GM19238 (cell line): ENCODE measurements at regions not wholly inside any gene's neighbourhood (a gene's known extent, or its start where the extent isn't known, plus 50 kb on each side); places are given as distances from the start of the nearest gene placed in this dataset.

Experiments used
- DNase-seq: peaks from one replicate; pipeline ENCODE4 v3.0.0; 2011; ENCODE audit warnings: low spot score; ENCODE audit not compliant: insufficient read length

DNA sequence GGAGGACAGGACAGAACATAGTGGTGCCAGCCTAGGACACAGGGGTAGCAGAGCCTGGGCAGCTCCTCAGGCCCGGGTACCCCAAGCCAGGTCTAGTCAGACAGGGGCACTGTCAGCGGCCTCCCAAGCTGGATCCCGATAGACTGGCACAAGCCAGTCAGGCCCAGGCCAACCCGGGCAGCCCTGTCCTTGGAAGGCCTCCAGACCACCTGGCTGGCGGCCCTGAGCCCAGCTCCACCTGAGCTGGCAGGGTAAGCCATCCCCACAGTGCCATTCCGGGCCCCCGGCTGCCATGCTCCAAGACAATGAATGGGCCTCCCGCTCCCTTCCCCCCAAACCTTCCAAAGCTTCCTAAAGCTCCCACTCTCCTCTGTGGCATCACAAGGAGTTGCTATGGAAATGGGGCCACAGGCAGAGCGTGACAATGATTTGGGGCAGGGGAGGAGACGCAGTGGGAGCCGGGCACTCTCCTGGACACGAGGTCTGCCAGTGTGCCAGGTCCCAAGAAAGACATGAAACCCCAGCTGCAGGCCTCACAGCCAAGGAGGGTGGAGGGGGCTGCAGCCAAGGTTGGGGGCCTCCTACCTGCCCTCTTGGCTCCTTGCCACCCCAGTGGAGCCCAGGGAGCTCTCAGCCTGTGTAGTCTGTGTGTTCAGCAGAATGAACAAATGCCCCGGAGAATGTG lies 165.6 kb upstream of the LINGO1 start:
- no peak for DNase-seq

DNA sequence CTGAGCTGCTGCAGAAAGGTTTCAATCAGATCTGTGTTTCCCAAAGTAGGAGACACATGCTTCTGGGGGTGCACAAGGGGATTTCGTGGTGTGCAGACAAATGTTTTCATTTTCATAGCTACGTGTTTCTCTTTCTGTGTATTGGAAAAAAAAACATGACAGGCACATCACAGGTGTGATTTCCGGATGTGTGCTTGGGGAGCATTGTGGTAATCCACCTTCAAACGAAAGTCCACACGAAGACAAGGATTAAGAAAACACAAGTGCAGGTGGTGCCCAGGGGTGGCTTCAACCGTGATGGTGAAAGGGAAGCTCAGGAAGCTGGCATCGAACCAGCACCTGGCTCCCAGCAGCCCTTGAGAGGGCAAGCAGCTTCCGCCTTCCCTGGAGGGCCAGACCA lies 164.6 kb upstream of the LINGO1 start:
- DNase-seq: no peak

DNA sequence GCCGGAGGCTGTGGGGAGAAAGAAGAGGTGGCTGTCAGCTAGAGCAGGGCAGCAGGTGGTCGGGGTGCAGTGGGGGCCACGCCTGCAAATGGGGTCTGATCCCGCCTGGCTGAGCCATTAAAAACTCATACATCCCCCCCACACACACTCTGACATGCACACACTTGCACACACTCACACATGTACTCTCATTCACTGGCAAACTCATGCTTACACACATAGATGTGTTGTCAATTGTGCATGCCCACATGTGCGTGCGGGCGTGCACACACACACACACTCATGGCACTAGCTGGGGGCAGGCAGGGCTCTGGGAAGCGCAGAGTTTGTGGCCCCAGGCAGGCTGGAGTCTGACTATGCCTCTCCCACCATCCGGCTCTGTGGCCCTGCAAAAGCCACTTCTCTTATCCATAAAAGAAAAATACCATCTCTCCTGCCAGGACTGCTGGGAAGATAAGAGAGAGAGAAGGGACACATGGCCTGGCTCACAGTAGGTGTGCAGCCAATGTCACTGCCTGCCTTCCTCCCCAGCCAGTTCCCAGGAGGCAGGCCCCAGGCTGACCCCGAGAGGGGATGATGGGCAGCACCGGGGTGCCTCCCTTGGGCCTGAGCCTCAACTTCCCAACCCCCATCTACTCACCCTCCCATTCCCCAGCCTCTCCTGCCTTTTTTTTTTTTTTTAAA lies 163.5 kb upstream of the LINGO1 start:
- no peak for DNase-seq

DNA sequence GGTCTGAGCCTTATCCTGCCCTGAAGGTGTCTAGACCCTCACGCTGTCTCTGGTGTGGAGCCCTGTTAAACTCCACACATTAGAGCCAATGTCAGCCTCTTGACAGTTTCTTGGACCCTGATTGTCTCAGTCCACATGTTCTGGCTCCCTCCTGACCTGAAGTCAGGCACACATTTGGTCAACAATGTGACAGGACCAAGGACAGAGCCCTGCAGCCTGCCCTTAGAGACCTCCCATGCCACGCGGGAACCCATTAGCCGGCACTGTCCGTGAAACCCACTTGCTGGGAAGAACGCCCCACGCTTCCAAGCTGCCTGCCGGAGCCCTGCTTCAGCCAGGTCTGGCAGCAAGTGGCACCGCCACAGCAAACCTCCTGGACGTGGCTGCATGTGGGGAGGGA lies 162.7 kb upstream of the LINGO1 start:
- DNase-seq: no peak

DNA sequence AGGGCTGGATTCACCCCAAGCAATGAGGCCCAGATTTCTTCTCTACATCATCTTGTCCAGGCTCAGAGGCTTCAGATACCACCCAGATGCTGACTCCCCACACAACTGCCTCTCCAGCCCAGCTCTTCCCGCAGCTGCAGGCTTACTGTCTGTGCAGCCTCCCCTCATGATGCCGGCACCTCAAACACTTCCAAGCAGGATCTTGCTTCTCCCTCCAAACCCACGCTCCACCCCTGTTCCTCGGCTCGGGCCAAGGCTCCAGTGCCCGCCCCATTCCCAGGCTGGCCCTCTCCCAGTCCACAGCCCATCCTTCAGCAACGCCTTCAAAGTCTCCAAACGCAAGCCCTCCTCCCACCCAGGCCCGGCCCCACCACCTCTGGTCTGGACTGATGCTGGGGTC lies 159.2 kb upstream of the LINGO1 start:
- no peak for DNase-seq

DNA sequence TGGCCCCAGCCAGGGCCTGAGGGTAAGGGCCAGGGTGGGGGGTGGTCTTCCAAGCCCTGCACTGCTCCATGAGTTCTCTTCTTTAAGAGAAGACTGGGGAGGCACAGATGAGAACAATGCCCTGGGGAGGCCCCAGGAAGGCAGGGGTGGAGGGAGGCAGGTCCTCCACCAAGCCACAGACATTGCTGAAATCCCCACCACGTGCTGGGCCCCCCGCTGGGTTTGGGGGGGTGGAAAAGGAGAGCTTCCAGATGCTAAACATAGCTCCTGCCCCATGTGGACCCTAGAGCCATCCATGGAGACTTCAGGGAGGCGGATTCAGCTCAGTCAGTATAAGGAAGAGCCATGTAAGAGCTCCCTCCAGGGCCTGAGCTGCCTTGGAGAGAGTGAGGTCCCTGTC lies 157.8 kb upstream of the LINGO1 start:
- DNase-seq: no peak

DNA sequence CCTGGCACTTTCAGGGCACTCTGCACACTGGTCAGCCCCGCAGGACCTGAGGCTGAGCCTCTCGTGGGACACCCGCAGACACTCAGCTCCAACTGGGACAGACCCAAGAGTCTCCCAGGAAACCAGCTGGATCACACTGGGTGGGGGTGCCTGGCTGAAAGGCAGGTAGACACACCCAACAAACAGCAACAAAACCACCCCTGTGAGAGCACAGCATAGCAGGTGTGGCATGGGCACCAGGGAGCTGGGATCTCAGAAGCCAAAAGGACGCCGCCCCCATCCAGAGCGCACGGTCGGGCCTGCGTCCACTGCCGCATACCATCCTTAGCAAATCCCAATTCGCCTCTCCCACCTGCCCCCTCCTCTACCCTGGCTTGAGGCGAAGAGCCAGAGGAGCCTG lies 154.2 kb upstream of the LINGO1 start:
- no peak for DNase-seq

DNA sequence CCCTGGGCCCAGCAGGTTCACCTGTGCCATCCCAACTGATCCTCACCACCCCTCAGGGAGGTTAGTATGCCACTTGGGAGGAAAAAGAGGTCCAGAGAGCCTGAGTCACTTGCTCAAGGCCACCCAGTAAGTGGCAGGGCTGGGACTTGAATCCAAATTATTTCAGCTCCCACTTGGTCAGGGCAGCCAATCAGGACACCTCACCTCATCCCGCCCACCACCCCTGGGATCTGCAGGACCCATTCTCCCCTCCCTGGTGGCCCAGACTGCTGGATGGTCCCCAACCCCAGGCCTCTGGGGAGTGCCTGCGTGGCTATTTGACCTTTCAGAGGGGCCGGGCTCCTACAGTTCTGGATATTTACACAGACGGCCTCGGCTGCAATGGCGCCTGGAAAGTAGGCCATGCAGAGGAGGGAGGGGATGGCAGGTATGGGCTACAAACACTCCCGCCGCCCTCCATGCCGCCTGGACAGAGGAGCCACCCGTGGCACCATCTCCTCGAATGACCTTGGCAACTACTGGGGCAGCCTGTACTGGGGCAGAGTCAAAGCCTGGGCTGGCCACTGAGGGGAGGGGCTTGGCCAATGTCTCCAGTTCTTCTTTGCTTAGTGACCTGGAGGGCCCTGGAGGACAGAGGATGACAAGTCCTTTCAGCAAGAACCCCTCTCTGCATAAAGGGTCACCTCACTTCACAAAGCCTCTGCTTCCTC lies 153.6 kb upstream of the LINGO1 start:
- DNase-seq: no peak

DNA sequence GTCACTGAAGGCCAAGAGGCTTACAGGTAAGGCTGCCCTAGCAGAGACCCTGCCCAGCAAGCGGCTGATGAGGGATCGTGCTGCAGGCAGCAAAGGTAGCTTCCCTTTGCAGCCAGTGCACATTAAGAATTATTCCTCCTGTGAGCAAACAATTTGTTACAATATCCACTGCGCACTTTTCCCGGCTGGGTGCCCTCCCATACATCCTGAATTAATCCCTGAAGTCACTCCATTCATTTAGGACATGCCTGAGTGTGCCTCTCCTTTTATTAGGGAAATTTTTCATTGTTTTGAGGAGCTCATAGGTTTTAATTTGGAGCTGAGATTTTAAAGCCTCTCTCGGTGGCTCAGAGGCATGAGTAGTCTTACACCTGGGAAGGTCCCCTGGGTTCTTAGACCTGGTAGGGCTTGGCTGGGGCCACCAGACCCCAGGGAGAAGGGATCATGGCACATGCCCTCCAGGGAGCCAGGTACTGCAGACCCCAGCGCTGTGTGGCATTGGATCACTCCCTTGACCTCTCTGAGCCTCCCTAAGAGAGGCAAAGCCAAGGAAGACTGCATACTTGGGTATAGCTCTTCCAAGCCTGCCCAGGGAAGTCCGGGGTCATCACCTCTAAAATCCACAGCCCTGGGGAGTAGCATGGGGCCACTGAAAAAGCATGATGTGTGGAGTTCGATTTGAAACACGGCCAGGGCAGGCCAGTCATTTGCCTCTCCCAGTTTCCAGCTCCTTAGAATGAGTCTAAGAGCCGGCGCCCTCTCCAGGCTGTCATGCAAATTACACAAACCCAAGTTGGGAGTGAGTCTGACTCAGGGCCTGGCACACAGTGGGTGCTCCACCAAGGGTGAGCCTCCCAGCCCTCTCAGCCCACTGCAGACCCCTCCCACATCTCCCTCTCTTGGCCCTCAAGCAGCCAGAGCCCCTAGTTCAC lies 151.9 kb upstream of the LINGO1 start:
- no peak for DNase-seq

DNA sequence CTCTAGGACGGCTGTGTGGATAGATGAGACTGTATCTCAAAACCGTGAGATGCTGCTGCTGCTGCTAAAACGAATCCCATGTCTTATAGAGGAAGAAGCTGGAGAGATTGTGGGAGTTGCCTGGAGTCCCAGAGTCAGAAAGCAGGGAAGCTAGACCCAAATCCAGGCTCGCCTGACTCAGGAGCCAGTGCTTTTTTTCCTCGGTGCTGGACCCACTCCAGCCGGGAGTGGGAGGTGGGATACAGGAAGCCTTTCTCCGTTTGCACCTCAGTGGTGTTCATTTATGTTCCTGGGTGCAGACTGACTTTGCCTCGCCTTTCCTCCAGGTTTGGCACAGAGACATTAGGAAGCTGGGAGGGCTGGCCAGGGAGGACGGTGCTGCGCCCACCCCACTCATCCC lies 150.9 kb upstream of the LINGO1 start:
- DNase-seq: no peak

DNA sequence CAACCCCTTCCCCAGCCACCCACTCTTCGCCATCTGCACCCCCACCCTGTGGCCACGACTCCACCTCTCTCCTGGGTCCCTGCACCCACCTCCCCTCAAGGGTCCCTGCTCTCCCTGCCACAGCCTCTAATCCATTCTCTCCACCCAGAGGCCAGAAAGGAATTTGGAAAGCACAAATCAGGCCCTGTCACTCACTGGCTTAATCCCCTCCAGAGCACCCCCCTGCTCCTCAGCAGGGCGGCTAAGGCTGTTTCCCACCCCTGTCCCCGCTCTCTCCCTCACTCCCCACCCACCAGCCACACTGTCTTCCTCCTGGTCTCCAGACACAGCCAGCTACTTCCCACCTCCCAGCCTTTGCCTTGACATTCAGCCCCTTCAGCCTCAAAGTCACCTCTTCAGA lies 150.0 kb upstream of the LINGO1 start:
- no peak for DNase-seq

DNA sequence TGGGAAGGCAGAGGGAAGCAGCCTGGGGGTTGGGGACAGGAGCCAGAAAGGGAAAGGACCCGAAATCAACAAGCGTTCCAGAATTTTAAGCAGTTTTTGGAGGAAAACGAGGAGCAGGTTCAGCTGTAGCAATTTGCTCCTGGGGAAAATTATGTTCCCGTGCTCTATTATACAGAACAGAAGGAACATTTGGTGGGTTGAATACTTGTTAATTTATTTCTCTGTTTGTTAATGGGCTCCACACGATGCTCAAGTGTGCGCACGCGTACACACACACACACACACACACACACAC lies 149.2 kb upstream of the LINGO1 start:
- no peak for DNase-seq

DNA sequence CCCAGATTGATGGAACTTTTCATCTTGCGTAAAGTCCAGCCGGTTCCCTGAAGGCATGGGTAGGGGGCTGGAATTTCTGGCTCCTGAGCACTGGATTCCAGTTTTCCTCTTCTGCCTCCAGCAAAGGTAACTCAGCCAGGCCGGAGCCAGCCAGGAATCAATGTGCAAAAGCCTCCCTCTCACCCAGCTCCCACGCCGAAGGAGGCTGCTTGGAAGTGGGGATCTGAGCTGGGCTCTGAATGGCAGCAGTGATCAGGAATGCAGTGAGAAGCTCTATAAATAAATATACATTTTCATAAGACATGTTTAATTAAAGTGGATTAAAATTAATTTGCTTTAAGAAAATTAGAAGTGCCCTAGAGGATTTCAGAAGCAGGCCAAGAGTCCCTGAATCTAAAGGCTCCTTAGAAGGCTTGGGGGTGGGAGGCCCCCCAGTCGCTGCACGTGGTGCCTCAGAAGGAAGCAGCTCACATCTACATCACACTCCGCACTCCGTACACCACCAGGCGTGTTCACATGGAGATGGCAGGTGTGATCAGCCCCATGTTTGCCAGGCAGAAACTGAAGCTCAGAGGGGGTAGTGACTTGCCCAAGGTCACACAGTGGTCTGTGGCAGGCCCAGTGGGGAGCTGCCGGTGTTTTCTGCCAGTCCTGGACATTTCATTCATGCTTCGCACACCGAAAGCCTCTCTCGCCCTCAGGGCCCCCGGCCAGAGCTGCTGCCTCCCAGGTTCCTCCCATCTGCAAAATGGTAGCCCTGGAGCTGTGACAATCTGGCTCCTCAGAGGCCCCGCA lies 148.6 kb upstream of the LINGO1 start:
- no peak for DNase-seq

DNA sequence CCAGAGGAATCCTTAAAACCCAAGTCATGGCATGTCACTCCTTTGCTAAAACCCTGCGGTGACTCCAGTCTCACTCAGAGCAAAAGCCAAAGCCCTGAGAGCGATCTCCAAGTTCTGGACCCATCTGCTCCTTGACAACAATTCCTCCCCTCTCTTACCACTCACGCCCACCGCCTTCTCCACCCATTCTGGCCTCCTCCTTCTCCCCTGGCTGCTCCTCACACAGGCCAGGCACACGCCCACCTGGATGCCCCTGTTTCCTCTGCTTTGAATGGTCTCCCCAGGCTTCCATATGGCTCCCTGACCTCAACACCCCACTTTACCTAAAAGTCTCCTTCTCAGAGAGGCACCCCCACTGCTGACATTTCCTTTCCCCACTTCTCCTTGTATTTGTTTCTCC lies 146.1 kb upstream of the LINGO1 start:
- DNase-seq: no peak

DNA sequence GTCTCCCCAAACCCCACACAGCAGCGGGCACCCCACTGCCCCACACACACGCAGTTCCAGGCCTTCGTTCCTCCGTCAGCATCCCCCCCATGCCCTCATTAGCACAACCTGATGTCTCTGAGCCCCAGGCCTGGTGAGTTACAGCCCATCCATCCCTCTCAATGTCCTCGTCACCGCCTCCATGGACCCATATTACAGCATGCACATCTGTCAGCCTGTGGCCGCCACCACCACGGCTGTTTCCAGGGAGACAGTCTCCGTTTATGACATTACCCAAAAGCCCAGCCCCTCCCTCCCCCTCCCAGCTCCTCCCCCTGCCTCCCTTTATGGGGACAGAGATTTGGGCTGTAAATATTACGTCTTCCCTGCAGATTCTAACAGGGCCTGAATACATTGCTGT lies 143.1 kb upstream of the LINGO1 start:
- DNase-seq: no peak

DNA sequence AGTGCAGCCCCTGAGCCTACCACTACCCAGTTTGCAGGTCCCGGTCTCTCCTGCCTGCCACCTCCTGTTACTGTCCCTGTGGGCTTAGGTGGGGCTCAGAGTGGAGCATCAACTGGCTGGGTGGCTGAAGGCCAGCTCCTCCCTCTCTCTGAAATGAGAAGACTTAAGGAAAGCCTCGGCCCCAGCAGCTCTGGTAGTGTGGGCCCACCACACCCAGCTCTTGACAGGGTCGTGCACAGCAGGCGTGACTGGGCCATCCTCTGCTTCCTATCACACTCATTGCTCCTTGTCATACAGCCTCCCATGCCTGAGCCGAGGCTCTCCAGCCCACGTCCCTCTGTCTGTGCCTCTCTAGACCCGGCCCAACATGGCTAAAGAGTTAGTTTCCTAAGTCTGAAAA lies 142.7 kb upstream of the LINGO1 start:
- DNase-seq: no peak

DNA sequence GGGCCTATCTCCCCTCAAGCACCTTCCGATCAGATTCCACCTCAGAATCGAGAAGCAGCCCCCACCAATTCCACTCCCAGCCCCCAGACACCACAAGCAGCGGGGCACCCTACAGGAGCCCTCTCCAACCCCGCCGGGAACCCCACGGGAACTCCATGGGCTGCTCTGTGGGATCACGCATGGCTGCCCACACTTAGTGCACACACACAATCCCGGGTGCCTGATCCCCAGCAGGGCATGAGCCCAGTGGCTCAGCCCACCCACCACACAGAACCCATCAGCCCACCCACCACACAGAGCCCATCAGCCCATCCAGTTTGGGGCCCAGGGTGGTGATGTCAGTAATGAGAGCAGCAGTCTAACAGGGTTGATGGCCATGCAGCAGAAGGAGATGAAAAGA lies 141.6 kb upstream of the LINGO1 start:
- no peak for DNase-seq

DNA sequence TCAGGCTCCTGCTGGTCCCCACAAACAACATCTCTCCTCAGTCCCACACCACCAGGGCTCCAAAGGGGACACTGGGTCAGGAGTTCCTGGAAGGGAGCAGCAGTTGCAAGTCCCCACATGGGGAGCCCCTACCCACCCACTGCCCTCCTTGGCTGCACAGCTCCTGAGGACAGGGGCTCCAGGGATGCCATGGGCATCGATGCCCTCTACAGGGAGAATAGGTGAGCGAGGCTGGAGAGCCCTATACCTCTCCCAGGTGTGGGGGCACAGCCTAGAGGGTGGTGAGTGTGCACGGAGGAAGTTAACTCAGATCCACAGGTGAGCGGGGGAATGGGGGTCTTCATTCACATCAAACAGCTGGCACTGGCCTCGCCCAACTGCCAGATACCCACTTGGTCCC lies 141.2 kb upstream of the LINGO1 start:
- no peak for DNase-seq

DNA sequence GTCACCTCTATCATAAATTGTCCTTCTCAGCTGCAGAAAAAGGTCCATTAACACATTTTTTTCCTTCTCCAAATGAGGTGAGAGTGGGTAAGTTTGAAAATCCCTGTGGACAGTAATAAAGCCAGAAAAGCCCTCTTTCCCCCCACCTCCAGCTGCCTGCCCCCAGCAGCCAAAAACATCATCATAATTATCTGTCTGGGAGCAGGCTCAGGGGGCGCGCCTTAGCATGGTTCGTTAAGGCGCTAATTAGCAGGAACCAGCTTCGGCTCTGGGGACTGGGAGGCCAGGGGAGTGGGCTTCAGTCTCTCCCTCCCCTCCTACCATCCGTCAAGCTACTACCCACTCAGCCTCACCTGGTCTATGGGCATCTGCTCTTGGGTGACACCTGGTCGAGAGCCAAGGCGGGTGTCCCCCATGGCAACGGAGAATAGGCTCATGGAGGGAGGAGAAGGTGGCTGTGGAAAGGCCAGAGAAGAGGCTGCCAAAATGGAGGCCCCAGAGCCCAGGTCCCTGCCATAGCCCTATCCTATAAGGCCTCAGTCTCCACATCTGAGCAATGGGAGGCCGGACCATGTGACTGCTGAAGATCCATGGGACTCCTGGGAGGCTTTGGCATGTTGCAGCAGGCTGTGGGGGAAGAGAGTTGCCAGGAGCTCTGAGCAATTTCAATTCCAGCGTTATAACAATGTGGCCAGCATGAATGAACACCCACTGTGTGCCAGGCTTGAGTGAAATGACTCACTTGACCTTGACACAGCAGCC lies 140.1 kb upstream of the LINGO1 start:
- DNase-seq: no peak

DNA sequence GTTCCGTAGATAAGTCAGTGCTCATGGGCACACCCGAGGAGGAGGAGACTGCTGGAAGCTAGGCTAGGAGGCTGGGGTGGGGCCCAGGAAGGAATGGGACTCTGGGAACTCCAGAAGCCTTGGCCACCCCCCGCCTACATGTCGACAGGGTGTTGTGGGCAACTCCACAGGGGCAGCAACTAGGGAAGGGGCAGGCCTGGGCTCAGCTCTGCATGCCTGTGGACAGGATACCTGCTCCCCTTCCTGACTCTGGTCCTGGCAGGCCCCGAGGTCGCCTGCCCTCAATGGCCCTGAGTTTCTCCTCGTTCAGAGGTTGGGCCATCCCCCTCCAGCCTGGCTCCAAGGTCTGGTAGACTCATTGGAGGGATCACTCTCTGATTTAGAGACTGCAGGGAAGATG lies 138.9 kb upstream of the LINGO1 start:
- DNase-seq: no peak
